NCI-H510A (cell line): ENCODE measurements at regions not wholly inside any gene's neighbourhood (a gene's known extent, or its start where the extent isn't known, plus 50 kb on each side); places are given as distances from the start of the nearest gene placed in this dataset.
"Not testable (repeated sequence)": the region's sequence is repeated elsewhere in the genome, so short reads cannot be mapped to it uniquely, and the experiment has no call there.

Source experiments
- DNase-seq: peaks from one replicate; lab custom pipeline; 2025; lab: John Stamatoyannopoulos, UW

GRCh38 chrX:39765327-39765726 is 332.4 kb downstream of the BCOR start:
- DNase-seq: no peak

- no peak for DNase-seq
Measured at GRCh38 chrX:39766085-39766726, 331.6 kb downstream of the BCOR start.

- DNase-seq: no peak
Measured at GRCh38 chrX:39766855-39767254, 330.9 kb downstream of the BCOR start.

DNA sequence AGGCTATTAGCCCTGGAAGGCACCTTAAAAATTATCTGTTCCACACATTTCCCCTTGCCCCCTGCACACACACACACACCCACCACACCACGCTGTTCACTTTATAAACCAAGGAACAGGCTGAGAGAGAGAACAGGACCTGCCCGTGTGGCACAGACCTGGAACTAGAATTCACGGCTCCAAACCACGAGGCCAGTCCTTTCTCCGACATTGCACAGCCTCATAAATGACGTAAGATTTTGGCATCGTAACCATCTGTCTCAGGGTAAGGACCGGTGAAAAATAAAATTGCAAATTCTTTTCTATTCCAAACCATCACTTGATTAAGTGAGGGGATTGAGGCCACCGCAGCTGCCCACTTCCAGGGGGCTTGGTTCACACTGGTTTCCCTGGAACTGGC is 330.3 kb downstream of the BCOR start:
- DNase-seq: no peak

GRCh38 chrX:39769748-39770147 is 328.0 kb downstream of the BCOR start:
- DNase-seq: no peak

- DNase-seq: no peak
Measured at GRCh38 chrX:39771089-39771488, 326.7 kb downstream of the BCOR start.

DNA sequence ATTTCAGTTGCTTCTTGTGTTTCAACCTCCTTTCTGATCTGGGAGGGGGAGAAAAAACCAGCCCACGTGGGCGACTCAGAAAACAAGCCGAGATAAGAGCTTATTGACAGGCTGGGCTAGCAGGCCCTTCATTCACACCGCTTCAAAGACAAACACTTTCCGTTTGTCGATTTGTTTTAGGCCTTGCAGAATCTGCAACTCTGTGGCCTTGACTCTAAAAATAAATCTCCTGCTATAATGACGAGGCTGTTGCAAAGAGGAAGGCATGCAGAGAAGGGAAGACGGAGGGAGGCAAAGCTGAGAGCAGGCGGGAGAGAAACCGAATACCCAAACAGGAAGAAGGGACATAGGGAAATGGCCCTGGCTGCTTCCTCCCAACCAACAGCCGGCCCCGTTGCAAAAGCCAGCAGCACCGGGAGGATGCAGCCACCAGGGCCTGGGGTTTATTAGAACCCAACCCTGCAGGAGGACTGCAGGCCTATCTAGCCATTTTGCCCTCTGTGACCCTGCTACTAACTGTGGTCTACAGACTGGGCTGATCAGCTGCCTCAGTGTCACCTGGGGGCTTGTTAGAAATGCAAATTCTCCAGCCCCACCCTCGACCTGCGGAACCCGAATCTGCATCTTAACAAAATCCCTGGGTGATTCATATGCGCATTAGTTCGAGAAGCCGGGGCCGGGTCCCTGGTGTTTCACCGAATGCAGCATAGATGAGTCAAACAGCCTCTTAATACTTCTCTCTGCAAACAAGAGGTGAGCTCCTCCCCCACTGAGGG is 325.5 kb downstream of the BCOR start:
- DNase-seq: no peak

DNA sequence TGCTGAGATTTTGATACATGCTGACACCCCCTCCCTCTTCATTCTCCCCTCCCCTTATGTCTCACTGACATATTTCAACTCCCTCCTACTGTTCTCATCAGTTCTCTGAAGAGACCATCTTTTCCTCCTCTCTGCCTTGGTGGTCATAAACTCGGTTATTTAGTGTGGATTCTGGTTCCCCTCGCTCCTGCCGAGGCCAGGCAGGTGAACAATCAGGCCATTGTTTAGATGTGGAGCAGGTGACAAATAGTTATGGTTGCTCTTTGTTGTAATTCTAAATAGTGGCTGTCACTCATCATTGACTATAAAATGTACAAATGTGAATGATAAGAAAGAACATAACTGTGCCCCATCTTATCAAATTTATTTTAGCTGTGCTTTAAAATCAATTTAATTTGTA is 324.6 kb downstream of the BCOR start:
- DNase-seq: no peak

- no peak for DNase-seq
Measured at GRCh38 chrX:39773923-39774773, 323.6 kb downstream of the BCOR start.

- DNase-seq: no peak
Measured at GRCh38 chrX:39774774-39775328, 322.9 kb downstream of the BCOR start.

DNA sequence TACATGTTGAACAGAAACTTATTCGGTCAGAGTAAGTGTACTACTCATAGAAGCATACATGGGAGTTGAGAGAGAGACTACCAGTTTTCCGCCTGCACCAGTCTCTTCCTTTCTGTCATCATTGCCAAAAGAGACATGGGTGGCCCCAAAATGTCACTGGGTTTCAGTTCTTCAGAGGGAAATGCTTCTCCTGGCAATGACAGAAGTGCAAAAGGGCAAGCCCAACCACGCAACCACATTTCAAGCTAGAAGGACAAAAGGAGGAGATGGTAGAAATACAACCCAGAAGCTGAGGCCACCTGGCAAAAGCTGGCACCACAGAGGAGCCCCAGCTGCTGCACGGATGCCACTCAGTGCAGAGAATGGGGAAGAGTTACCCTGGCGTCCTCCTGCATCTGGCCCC is 320.1 kb downstream of the BCOR start:
- DNase-seq: no peak

- DNase-seq: no peak
Measured at GRCh38 chrX:39779952-39780783, 317.6 kb downstream of the BCOR start.

- no peak for DNase-seq
Measured at GRCh38 chrX:39782276-39782675, 315.5 kb downstream of the BCOR start.

DNA sequence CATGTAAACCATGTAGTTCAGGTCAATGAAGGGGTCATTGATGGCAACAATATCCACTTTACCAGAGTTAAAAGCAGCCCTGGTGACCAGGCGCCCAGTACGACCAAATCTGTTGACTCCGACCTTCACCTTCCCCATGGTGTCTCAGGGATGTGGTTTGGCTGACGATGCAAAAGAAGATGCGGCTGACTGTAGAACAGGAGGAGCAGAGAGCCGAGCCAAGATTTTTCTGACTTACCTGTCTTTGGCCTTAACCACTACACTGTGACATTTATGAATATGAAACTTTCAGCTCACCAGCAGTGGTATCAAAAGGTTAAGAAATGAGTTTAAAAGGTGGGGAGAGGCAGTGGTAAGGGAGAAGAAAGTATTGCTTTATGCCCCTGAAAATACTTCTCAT is 309.8 kb downstream of the BCOR start:
- no peak for DNase-seq

DNA sequence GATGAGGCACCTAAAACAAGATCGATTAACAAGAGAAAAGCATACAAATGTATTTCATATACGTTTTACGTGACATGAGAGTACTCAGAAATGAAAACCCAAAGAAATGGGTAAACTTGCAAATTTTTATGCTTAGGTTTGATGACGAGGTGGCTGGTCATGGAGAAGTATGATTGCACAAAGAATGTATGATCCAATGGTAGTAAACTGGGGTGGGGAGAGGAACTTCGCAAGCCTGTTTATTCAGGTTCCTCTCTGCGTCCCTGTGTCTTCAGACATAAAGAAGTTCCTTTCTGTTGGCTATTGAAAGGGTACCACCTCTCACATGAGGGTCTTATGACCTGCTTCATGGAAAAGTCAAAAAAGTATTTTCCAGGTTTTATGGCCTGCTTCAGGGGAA is 309.2 kb downstream of the BCOR start:
- no peak for DNase-seq

DNA sequence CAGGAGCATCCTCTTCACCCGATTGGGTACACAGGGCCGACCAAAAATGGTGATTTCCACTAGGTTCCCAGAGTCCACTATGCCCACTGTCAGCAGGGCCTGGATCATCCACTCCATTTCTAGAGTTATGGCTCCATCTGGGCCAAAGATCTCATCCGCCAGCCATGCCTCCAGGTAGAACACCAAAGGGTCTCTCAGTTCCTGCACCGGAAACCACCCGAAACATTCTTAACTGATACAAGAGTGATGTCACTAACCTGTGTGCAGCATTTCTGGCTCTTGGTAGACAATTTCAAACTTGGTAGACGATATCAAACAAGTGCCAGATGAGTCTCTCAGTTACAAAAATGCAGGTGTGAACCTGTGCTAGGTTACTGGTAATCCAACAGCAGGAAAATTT is 306.1 kb downstream of the BCOR start:
- DNase-seq: no peak

GRCh38 chrX:39795605-39796004 is 302.2 kb downstream of the BCOR start:
- no peak for DNase-seq

DNA sequence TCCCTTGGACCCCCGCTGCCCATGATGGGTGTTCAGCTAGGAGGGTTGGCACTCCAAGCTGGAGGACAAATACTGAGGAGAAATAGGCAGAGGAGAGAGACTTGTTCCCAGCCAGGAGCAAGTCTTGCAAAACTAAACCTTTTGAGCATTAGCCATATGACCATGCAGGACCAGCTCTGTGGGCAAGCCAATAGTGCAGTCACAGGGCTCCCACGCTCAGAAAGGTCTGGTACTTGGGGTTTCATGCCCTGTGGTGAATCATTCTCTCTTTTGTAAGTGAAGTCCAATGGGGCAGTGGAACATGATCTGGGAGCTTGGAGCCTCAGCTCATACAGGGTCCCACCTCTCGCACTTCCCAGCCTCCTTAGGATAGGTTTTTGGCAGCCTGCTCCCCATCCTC is 300.9 kb downstream of the BCOR start:
- no peak for DNase-seq

GRCh38 chrX:39798488-39798887 is 299.3 kb downstream of the BCOR start:
- DNase-seq: not testable (repeated sequence)

GRCh38 chrX:39802354-39802753 is 295.4 kb downstream of the BCOR start:
- no peak for DNase-seq

DNA sequence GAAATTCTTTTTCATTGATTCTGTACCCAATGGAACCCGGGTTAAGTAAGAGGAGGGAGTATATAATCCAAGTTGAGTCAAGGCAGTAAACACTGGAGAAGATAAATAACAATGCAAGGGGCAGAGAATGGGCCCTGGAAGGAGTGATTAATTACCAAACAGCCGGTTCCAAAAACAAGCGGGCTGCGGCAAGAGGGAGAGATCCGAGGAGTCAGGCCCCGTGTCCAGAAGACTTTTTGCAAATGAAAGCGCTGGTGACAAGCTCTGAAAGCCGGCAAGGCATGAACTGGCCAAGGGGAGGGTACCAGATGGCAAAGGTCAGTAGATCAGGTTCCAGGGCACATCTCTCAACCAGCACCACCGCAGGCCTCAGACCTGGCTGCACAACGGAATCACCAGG is 294.9 kb downstream of the BCOR start:
- no peak for DNase-seq

DNA sequence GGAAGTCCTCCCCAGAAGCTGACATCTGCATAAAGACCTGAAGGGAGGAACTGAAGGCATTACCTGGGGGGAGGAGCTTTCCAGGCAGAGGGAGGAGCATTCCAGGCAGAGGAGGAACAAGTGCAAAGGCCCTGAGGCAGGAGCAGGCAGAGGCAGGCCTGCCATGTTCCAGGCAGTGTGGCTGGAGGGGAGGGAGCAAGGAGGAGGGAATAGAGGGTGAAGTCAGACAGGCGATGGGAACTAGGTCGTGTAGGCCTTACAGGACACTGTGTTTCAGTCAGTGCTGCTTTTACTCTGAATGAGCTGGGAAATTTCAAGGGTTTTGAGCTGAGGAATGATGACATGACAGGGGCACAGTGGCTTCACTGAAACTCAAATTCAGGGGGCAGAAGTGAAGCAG is 292.7 kb downstream of the BCOR start:
- DNase-seq: no peak
